Mesenchymal stem cell (in vitro differentiated cells and primary cell): ENCODE measurements at regions not wholly inside any gene's neighbourhood (a gene's known extent, or its start where the extent isn't known, plus 50 kb on each side); places are given as distances from the start of the nearest gene placed in this dataset.

Experiments used
- DNase-seq: peaks from one replicate; pipeline ENCODE4 v3.0.0-alpha.2; 2013
- H2AFZ ChIP-seq: one replicate; pipeline ENCODE4 v1.6.1; 2013; ENCODE audit warnings: low read depth, mild to moderate bottlenecking, control low read depth, inconsistent platforms, low read length, moderate library complexity
- H2AK5ac ChIP-seq: 2 replicates; pipeline ENCODE4 v1.6.1; 2013; ENCODE audit warnings: low read length, moderate library complexity, mild to moderate bottlenecking, inconsistent platforms; ENCODE audit not compliant: severe bottlenecking
- H2BK120ac ChIP-seq: one replicate; pipeline ENCODE4 v1.6.1; 2013; ENCODE audit warnings: low read depth, mild to moderate bottlenecking, inconsistent platforms, low read length, moderate library complexity
- H2BK12ac ChIP-seq, 2 experiments: one replicate each; pipeline ENCODE4 v1.6.1; 2013; ENCODE audit warnings: inconsistent platforms in 2 of 2, low read length in 2 of 2, mild to moderate bottlenecking in 2 of 2, moderate library complexity in 2 of 2, control low read depth in 1 of 2
- H2BK15ac ChIP-seq: one replicate; pipeline ENCODE4 v1.6.1; 2013; ENCODE audit warnings: mild to moderate bottlenecking, low read depth, inconsistent platforms; ENCODE audit not compliant: poor library complexity, severe bottlenecking
- H2BK5ac ChIP-seq: 2 replicates; pipeline ENCODE4 v1.6.1; 2013; ENCODE audit warnings: low read depth, mild to moderate bottlenecking, low read length, control low read depth, inconsistent platforms; ENCODE audit not compliant: poor library complexity, severe bottlenecking
- H3K14ac ChIP-seq, 2 experiments: one replicate each; pipeline ENCODE4 v1.6.1; 2013; ENCODE audit warnings: inconsistent platforms in 2 of 2, low read length in 2 of 2, control low read depth in 1 of 2, mild to moderate bottlenecking in 1 of 2, moderate library complexity in 1 of 2
- H3K18ac ChIP-seq, 2 experiments: one replicate each; pipeline ENCODE4 v1.6.1; 2013; ENCODE audit warnings: inconsistent platforms in 2 of 2, low read length in 2 of 2, control low read depth in 1 of 2, low read depth in 1 of 2, mild to moderate bottlenecking in 1 of 2
- H3K23ac ChIP-seq, 2 experiments: one replicate each; pipeline ENCODE4 v1.6.1; 2013; ENCODE audit warnings: inconsistent platforms in 2 of 2, low read length in 2 of 2, mild to moderate bottlenecking in 2 of 2, moderate library complexity in 2 of 2, control low read depth in 1 of 2
- H3K27ac ChIP-seq: 2 replicates; pipeline ENCODE4 v1.5.1; 2013; ENCODE audit warnings: mild to moderate bottlenecking, moderate library complexity, low read length, control low read depth, inconsistent platforms; ENCODE audit not compliant: poor library complexity, severe bottlenecking
- H3K27me3 ChIP-seq, 2 experiments: 2 replicates each; pipeline versions ENCODE4 v1.6.1 to v1.7.0; 2013; ENCODE audit warnings: low read length in 2 of 2, mild to moderate bottlenecking in 2 of 2, moderate library complexity in 2 of 2, control low read depth in 1 of 2, inconsistent platforms in 1 of 2; ENCODE audit not compliant: control insufficient read depth in 1 of 2, insufficient read depth in 1 of 2
- H3K36me3 ChIP-seq, 2 experiments: 2 replicates each; pipeline versions ENCODE4 v1.6.1 to v1.7.0; 2013; ENCODE audit warnings: low read length in 2 of 2, control low read depth in 1 of 2, inconsistent platforms in 1 of 2, low read depth in 1 of 2, mild to moderate bottlenecking in 1 of 2; ENCODE audit not compliant: insufficient read depth in 2 of 2, control insufficient read depth in 1 of 2
- H3K4ac ChIP-seq, 2 experiments: one replicate each; pipeline ENCODE4 v1.6.1; 2013; ENCODE audit warnings: inconsistent platforms in 2 of 2, low read length in 2 of 2, mild to moderate bottlenecking in 2 of 2, moderate library complexity in 2 of 2, control low read depth in 1 of 2, low read depth in 1 of 2
- H3K4me1 ChIP-seq: 2 replicates; pipeline ENCODE4 v1.6.1; 2013; ENCODE audit warnings: low read depth, low read length, control low read depth; ENCODE audit not compliant: control insufficient read depth, insufficient read depth
- H3K4me2 ChIP-seq: 2 replicates; pipeline ENCODE4 v1.6.1; 2013; ENCODE audit warnings: low read length, mild to moderate bottlenecking, inconsistent platforms; ENCODE audit not compliant: poor library complexity, severe bottlenecking
- H3K4me3 ChIP-seq, 2 experiments: 2 replicates each; pipeline versions ENCODE4 v1.5.1 to v1.7.0; 2013; ENCODE audit warnings: low read length in 2 of 2, mild to moderate bottlenecking in 2 of 2, control low read depth in 1 of 2, low read depth in 1 of 2; ENCODE audit not compliant: insufficient read depth in 1 of 2
- H3K79me1 ChIP-seq: replicated peaks from 2 replicates; pipeline ENCODE4 v1.6.1; 2013; ENCODE audit warnings: mild to moderate bottlenecking, control low read depth, low read length, inconsistent platforms; ENCODE audit not compliant: poor library complexity, severe bottlenecking
- H3K9ac ChIP-seq: 2 replicates; pipeline ENCODE4 v1.7.0; 2013; ENCODE audit warnings: mild to moderate bottlenecking, low read length, moderate library complexity
- H3K9me3 ChIP-seq: 2 replicates; pipeline ENCODE4 v1.7.0; 2013; ENCODE audit warnings: mild to moderate bottlenecking, low read length; ENCODE audit not compliant: control insufficient read depth
- H4K8ac ChIP-seq: one replicate; pipeline ENCODE4 v1.6.1; 2013; ENCODE audit warnings: inconsistent platforms, mild to moderate bottlenecking, low read length, moderate library complexity
- H4K91ac ChIP-seq: one replicate; pipeline ENCODE4 v1.6.1; 2013; ENCODE audit warnings: mild to moderate bottlenecking, low read length, inconsistent platforms
- WGBS: methylation state at CpG from one replicate; pipeline ENCODE4 v1.1.7; 2013; ENCODE audit warnings: mixed read lengths; 5-methylcytosine and 5-hydroxymethylcytosine counted together

DNA sequence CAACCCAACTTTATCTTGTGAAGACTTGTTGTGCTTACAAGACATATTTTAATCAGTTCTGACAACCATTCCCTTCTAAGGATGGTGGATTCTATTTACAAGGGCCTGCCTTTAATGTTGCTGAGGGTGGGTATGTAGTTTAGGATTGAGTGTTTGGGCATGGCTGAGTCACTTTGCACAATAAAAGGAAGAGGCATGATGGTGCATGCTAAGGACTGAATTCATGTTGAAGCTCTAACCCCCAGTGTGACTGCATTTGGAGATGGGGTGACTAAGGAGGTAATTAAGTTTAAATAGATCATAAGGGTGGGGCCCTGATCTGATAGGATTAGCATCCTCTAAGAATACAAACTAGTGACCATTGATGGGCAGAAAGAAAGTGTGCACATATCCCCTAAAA is 196.1 kb upstream of the HS3ST3A1 start:
- H3K4me1 ChIP-seq, result no peaks in the 10 kb centered on the region

DNA sequence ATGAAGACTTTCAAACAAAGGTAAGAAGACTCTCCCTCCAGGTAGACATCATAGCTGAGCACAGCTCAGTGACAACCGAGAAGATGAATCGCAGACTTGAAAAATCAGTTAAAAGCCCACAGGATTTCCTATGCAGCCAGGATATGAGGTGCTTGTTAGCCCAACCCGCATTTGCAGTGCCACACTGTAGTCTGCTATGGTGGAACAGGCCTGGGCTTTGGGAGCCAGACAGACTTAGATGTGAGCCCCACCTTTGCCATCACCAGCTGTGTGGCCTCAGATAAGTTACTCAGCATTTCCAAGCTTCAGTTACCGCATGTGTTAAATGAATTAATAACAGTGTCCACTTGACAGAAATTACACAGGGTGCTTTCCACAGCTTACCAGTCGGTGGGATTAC is 204.4 kb upstream of the HS3ST3A1 start:
- H3K4me3 ChIP-seq, result no peak overlapping the region
- no peak for DNase-seq
- no peaks in the 10 kb centered on the region for H3K36me3 ChIP-seq
- no peaks in the 10 kb centered on the region for H3K27me3 ChIP-seq
- no peak overlapping the region for H2BK15ac ChIP-seq
- no peak overlapping the region for H3K27ac ChIP-seq
- no peak overlapping the region for H4K91ac ChIP-seq
- no peak overlapping the region for H3K18ac ChIP-seq
- H3K4ac ChIP-seq, result no peak overlapping the region
- no peaks in the 10 kb centered on the region for H3K9me3 ChIP-seq
- H3K79me1 ChIP-seq, result no peaks in the 10 kb centered on the region
- WGBS, result 81% methylated on average over 5 of the region's 5 CpGs
- no peaks in the 10 kb centered on the region for H3K4me1 ChIP-seq
- no peak overlapping the region for H3K23ac ChIP-seq
- no peak overlapping the region for H3K14ac ChIP-seq
- H4K8ac ChIP-seq, result no peak overlapping the region
- H3K9ac ChIP-seq, result no peak overlapping the region
- H2AFZ ChIP-seq, result no peak overlapping the region
- no peak overlapping the region for H2BK5ac ChIP-seq
- H3K4me2 ChIP-seq, result no peak overlapping the region
- no peak overlapping the region for H2BK12ac ChIP-seq
- no peak overlapping the region for H2AK5ac ChIP-seq
- H2BK120ac ChIP-seq, result no peak overlapping the region

More for the DNA sequence above, 196.1 kb upstream of the HS3ST3A1 start:
- Histone ChIP-seq H3K27me3 (no peaks in the 10 kb centered on the region), H3K18ac (no peak overlapping the region), H3K14ac (no peak overlapping the region), H2AK5ac (no peak overlapping the region), H2BK5ac (no peak overlapping the region), H2BK120ac (no peak overlapping the region), H3K79me1 (no peaks in the 10 kb centered on the region), H3K9me3 (no peaks in the 10 kb centered on the region), H2AFZ (no peak overlapping the region), H3K27ac (no peak overlapping the region), H2BK15ac (no peak overlapping the region), H3K36me3 (no peaks in the 10 kb centered on the region), H4K91ac (no peak overlapping the region), H2BK12ac (no peak overlapping the region), H4K8ac (no peak overlapping the region), H3K4me3 (no peak overlapping the region), H3K4ac (no peak overlapping the region), H3K9ac (no peak overlapping the region), H3K4me2 (no peak overlapping the region), H3K23ac (no peak overlapping the region)
- no peak for DNase-seq

GRCh38 chr17:13807103-13807502 is 205.4 kb upstream of the HS3ST3A1 start:
- H2AFZ ChIP-seq, result no peak overlapping the region
- no peak overlapping the region for H3K27ac ChIP-seq
- no peak overlapping the region for H3K23ac ChIP-seq
- no peak overlapping the region for H3K9ac ChIP-seq
- no peak overlapping the region for H3K4me2 ChIP-seq
- H3K4me1 ChIP-seq, result no peaks in the 10 kb centered on the region
- no peak overlapping the region for H3K4me3 ChIP-seq
- no peak overlapping the region for H4K91ac ChIP-seq
- no peak for DNase-seq
- H2BK120ac ChIP-seq, result no peak overlapping the region
- H3K79me1 ChIP-seq, result no peaks in the 10 kb centered on the region
- no peak overlapping the region for H2AK5ac ChIP-seq
- 91% methylated on average over 3 of the region's 3 CpGs for WGBS
- H3K18ac ChIP-seq, result no peak overlapping the region
- H2BK15ac ChIP-seq, result no peak overlapping the region
- no peak overlapping the region for H2BK12ac ChIP-seq
- no peaks in the 10 kb centered on the region for H3K27me3 ChIP-seq
- no peak overlapping the region for H3K14ac ChIP-seq
- H3K9me3 ChIP-seq, result no peaks in the 10 kb centered on the region
- H2BK5ac ChIP-seq, result no peak overlapping the region
- no peaks in the 10 kb centered on the region for H3K36me3 ChIP-seq
- no peak overlapping the region for H3K4ac ChIP-seq
- no peak overlapping the region for H4K8ac ChIP-seq

- H3K79me1 ChIP-seq, result no peaks in the 10 kb centered on the region
- H3K4ac ChIP-seq, result no peak overlapping the region
- no peak overlapping the region for H3K4me3 ChIP-seq
- no peak overlapping the region for H3K27ac ChIP-seq
- H2BK5ac ChIP-seq, result no peak overlapping the region
- H3K9me3 ChIP-seq, result no peaks in the 10 kb centered on the region
- no peak overlapping the region for H3K23ac ChIP-seq
- no peak overlapping the region for H2AK5ac ChIP-seq
- no peak overlapping the region for H3K14ac ChIP-seq
- H2BK120ac ChIP-seq, result no peak overlapping the region
- no peaks in the 10 kb centered on the region for H3K27me3 ChIP-seq
- no peaks in the 10 kb centered on the region for H3K36me3 ChIP-seq
- H4K91ac ChIP-seq, result no peak overlapping the region
- H3K18ac ChIP-seq, result no peak overlapping the region
- no peak overlapping the region for H2AFZ ChIP-seq
- H2BK15ac ChIP-seq, result no peak overlapping the region
- H3K4me2 ChIP-seq, result no peak overlapping the region
- H2BK12ac ChIP-seq, result no peak overlapping the region
- H4K8ac ChIP-seq, result no peak overlapping the region
- no peak for DNase-seq
- WGBS, result no CpG with 5 or more reads among the region's 2 CpGs
- H3K4me1 ChIP-seq, result no peaks in the 10 kb centered on the region
- no peak overlapping the region for H3K9ac ChIP-seq
Observed at GRCh38 chr17:13812350-13812749, 210.6 kb upstream of the HS3ST3A1 start.
